ENCODE measurements at regions not wholly inside any gene's neighbourhood (a gene's known extent, or its start where the extent isn't known, plus 50 kb on each side); places are given as distances from the start of the nearest gene placed in this dataset.

DNA sequence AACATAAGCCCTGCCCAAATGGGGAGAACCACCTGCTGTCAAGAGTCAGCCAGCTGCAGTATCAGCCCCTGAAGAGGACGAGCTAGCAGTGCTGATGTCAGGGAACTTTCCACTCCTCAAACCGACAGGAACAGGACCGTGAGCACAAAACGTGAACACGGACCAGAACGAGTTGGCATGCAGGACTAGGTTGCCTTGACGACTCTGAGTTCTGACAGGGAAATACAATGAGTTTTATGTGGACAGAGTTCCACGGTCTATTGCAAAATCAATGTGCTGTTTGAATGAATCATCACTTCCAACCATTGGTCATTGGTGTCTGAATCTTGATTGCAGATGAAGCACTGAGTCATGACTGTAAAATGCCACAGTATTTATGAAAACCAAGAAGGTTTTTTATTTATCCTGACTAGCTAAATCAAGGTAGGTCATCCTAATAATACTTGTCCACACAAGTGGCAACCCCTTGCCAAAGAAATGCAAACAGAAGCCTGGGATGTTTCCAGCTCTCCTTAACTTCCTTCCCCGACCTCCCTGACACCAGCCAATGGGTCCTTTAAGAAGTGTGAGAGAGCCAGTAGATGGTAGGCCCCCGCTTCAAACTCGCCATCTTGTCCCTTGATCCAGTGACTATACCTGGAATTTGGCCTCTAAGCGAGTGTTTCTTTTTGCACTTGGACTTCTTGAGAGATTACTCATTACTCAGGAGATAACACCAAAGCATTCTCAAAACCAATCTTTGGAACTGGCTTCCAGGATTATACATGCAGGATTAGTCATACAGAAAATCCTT lies 119.6 kb downstream of the ASB7 start:
- peak; percentile 81 for DNase-seq

DNA sequence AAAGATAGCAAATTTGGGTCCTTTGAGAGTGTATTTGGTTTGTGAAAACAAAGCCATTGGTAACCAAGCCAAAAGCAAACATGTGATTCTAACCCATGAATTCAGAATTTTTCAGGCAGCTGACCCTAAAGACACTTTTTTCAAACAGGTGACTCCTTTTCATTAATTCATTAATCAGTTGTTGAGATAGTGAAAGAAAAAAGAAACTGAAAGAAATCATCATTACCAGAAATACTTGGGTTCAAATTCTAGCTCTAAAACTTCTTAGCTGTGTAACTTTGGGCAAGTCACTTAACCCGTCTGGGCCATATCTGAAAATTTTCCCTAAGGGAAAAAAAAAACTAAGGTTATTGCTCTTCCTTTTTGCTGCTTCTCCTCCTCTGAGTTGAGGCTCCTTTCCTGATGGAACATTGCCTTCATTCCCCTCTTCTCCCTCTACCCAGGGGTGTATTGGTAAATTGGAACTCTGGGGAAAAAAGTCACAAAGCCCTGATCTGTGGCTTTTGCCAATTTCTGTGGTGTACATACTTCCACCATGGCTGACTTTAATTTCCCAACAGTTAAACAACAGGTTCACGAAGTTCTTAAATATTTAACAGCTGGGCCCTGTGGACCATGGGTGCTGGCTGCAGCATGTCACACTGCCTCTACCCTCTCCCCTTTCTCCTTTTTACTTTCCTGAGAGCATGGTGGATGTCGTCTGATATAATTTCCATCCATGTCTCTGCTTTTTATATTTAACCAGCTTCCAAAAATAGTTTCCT lies 120.3 kb downstream of the ASB7 start:
- DNase-seq, result peak; percentile 9

- DNase-seq, result peak; percentile 3
Measured at GRCh38 chr15:100723315-100723801, 121.0 kb downstream of the ASB7 start.

- DNase-seq, result peak; percentile 41
Measured at GRCh38 chr15:100725121-100726069, 123.0 kb downstream of the ASB7 start.

DNA sequence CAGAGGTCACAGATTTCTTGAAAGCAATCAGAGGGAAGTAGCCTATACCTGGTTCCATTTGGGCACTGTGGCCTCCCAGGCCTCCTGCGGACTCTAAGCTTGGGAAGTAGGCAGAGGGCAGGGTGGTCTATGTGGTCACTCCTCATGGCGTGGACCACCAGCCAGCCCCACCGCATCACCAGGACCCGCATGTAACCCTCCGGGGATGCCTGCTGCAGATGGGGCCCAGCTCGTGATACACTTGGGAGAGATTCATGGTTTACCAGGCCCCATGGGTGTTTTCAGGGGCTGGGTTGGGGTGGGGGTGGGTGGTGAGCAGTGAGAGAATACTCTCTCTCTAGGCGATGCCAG lies 123.7 kb downstream of the ASB7 start:
- DNase-seq, result no peak

- peak; percentile 12 for DNase-seq
Measured at GRCh38 chr15:100726421-100727190, 124.2 kb downstream of the ASB7 start.

GRCh38 chr15:100727291-100727851 lies 125.0 kb downstream of the ASB7 start:
- peak; percentile 9 for DNase-seq

DNA sequence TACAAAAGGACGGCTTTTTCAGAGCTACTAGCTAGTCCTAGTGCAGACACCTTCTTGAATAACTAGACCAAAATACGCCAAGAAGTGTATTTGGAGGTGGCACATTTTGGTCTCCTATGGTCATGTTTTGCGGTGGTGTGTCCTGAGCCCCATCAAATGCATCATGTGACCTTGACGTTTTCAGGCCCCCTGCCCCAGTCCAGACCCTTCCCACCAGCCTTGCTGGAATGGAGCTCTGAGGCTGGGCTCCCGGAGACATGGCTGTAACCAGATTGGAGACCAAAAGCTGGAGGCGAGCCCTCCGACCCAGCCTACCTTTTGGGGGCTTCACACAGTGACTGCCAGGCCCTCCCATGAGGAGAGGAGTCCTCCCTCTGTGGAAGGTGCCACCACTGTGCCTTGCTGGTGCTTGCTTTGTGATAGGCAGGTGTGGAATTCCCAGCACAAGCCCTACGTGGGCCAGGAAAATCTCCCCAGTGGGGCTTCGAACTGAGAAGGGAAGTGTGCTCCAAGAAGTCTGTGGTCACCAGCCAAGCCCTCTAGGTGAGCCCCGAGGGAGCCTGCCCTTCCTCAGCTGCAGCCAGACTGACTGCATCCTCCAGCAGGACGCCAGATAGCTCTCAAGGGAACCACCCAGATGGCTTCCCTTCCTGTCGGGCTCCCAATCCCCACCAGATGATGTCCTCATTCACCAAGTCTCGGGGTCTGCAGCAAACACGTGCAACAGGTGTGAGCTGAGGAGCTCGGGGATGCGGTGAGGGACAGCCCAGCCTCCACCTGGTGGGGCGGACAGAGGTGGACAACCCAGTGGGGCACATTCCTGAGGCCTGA lies 126.2 kb downstream of the ASB7 start:
- peak; percentile 36 for DNase-seq

- peak; percentile 4 for DNase-seq
Measured at GRCh38 chr15:100729461-100729860, 127.1 kb downstream of the ASB7 start.

DNA sequence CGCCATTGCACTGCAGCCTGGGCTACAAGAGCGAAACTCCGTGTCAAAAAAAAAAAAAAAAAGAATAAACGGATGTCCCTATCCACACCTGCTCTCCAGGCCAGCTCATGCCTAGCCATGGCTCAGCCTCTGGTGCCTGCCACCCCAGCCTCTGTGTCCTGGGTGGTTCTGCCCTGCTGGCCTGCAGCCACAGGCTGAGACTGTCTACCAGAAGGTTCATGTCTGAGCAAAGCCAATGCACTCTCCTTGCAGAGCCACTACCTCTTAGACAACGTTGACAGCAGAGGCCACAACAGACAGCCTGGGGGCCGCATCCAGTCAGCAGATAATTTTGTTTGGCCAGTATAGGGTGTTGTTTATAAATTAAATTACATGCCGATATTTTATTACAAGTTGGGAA lies 127.7 kb downstream of the ASB7 start:
- DNase-seq, result peak; percentile 8

- peak; percentile 10 for DNase-seq
Measured at GRCh38 chr15:100730655-100731266, 128.4 kb downstream of the ASB7 start.

GRCh38 chr15:100731267-100732152 lies 129.1 kb downstream of the ASB7 start:
- peak; percentile 14 for DNase-seq

DNA sequence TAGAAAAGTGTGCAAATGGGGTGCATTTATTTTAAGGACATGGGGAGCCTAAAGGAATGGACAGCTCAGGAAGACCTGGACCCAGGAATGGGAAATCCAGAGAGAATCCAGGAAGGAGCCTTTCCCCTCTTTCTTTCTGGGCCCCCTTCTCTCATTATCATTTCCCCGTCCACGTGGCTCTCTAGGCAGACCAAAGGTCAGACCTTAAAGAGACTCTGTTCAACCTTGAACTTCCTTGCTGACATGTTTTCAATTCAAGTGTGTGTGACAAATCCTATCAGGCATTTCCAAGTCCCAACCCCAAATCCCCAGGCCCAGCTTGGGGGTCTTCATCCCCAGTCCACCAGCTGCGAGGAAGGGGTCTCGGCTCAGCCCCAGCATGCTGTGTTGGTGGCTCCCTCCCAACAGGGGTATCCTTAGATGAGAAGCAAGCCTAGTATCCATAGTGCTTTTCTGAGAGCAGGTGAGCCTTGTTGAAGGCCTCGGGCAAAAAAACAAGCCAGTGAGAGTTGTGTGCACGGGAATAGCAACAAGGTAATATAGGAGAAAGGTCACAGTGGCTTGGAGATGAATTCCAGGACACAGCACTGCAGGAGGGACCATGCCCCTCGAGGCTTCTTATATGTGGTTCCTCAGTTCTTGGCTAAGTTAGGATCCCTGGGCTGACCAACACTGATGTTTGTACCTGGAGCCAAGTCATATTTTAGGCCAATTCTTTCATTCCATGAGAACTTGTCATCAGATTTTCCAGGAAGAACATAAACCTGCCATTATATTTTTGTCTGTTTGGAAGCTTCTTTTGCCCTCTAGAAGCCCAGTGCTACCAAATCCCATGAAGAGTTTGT lies 130.0 kb downstream of the ASB7 start:
- peak; percentile 19 for DNase-seq

GRCh38 chr15:100733101-100733842 lies 130.9 kb downstream of the ASB7 start:
- DNase-seq, result peak; percentile 60

DNA sequence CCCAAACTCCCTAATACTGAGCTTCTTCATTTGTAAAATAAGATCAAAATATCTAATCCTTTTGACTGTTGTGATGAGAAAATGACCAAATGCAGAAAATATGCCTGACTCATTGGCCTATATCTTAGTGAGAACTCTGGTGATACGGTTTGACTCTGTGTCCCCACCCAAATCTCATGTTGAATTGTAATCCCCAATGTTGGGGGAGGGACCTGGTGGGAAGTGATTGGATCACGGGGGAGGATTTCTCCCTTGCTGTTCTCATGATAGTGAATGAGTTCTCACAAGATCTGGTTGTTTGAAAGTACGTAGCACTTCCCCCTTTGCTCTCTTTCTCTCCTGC lies 131.4 kb downstream of the ASB7 start:
- peak; percentile 1 for DNase-seq

DNA sequence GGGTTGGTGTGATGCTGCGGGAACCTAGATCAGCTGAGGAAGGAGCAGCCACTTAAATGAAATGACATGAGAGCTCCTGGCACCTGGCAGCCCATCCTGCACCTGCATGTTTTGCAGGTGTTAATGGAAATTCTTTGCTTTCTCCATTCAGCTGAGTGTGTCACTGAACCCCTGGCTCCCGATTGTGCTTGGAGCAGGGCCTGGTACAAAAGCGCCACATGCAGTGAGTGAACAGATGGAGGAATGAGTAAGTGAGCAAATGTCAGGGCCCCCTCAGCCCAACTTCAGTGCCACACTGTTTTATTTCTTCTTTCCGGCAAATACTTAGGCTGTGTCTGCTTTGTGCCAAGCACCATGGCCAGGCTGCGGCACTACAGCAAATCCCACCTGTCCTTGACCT lies 132.2 kb downstream of the ASB7 start:
- DNase-seq, result peak; percentile 3
